ENCODE measurements at regions not wholly inside any gene's neighbourhood (a gene's known extent, or its start where the extent isn't known, plus 50 kb on each side); places are given as distances from the start of the nearest gene placed in this dataset.

- H3K4me3 ChIP-seq: no peak overlapping the region
- peaks cover 11% of the 10 kb centered on the region for H3K4me1 ChIP-seq
- DNase-seq (ENCODE audit: low spot score in 2 of 2): no peak
- H3K9me3 ChIP-seq: peaks cover 2% of the 10 kb centered on the region; the same call in 1 of the 2 replicates
- no peaks in the 10 kb centered on the region for H3K27me3 ChIP-seq (ENCODE audit: low read depth)
- in situ Hi-C loops (cut with MboI; ENCODE audit: low sequenced_read_pairs): no loop called here
- H3K36me3 ChIP-seq (replicated peaks): no peaks in the 10 kb centered on the region
Observed at GRCh38 chr2:150639383-150639782, 151.9 kb upstream of the RND3 start.

- Histone ChIP-seq H3K9me3 (peaks cover 2% of the 10 kb centered on the region; the same call in 1 of the 2 replicates), H3K27me3 (ENCODE audit: low read depth) (no peaks in the 10 kb centered on the region), H3K4me3 (no peak overlapping the region), H3K4me1 (no peaks in the 10 kb centered on the region), H3K36me3 (replicated peaks) (no peaks in the 10 kb centered on the region)
- DNase-seq (ENCODE audit: low spot score in 2 of 2): no peak
- in situ Hi-C loops (cut with MboI; ENCODE audit: low sequenced_read_pairs): no loop called here
Observed at GRCh38 chr2:150631236-150631821, 143.9 kb upstream of the RND3 start.

- no peak for DNase-seq (ENCODE audit: low spot score in 2 of 2)
- Histone ChIP-seq H3K4me3 (no peak overlapping the region), H3K9me3 (no peaks in the 10 kb centered on the region), H3K27me3 (ENCODE audit: low read depth) (no peaks in the 10 kb centered on the region), H3K4me1 (no peaks in the 10 kb centered on the region), H3K36me3 (replicated peaks) (no peaks in the 10 kb centered on the region)
- in situ Hi-C loops (cut with MboI; ENCODE audit: low sequenced_read_pairs): no loop called here
Observed at GRCh38 chr2:150630587-150631235, 143.2 kb upstream of the RND3 start.

GRCh38 chr2:150627526-150627925 lies 140.1 kb upstream of the RND3 start:
- H3K27me3 ChIP-seq (ENCODE audit: low read depth): no peaks in the 10 kb centered on the region
- in situ Hi-C loops (cut with MboI; ENCODE audit: low sequenced_read_pairs): no loop called here

GRCh38 chr2:150626934-150627411 lies 139.5 kb upstream of the RND3 start:
- Histone ChIP-seq H3K36me3 (replicated peaks) (no peaks in the 10 kb centered on the region), H3K4me3 (no peak overlapping the region), H3K9me3 (no peaks in the 10 kb centered on the region), H3K27me3 (ENCODE audit: low read depth) (no peaks in the 10 kb centered on the region), H3K4me1 (no peaks in the 10 kb centered on the region)
- in situ Hi-C loops (cut with MboI; ENCODE audit: low sequenced_read_pairs): no loop called here
- DNase-seq (ENCODE audit: low spot score in 2 of 2): no peak

More at GRCh38 chr2:150627526-150627925, 140.1 kb upstream of the RND3 start:
- DNase-seq (ENCODE audit: low spot score in 2 of 2): no peak
- Histone ChIP-seq H3K36me3 (replicated peaks) (no peaks in the 10 kb centered on the region), H3K4me3 (no peak overlapping the region), H3K9me3 (no peaks in the 10 kb centered on the region), H3K4me1 (no peaks in the 10 kb centered on the region)

- Histone ChIP-seq H3K4me1 (no peaks in the 10 kb centered on the region), H3K27me3 (ENCODE audit: low read depth) (no peaks in the 10 kb centered on the region), H3K36me3 (replicated peaks) (no peaks in the 10 kb centered on the region), H3K9me3 (no peaks in the 10 kb centered on the region), H3K4me3 (no peak overlapping the region)
- DNase-seq (ENCODE audit: low spot score in 2 of 2): no peak
- in situ Hi-C loops (cut with MboI; ENCODE audit: low sequenced_read_pairs): no loop called here
Observed at GRCh38 chr2:150625741-150626140, 138.3 kb upstream of the RND3 start.

- no peak for DNase-seq (ENCODE audit: low spot score in 2 of 2)
Observed at GRCh38 chr2:150625303-150625702, 137.8 kb upstream of the RND3 start.

GRCh38 chr2:150624001-150624401 lies 136.5 kb upstream of the RND3 start:
- no peaks in the 10 kb centered on the region for H3K9me3 ChIP-seq
- in situ Hi-C loops (cut with MboI; ENCODE audit: low sequenced_read_pairs): no loop called here
- no peaks in the 10 kb centered on the region for H3K4me1 ChIP-seq
- no peaks in the 10 kb centered on the region for H3K36me3 ChIP-seq (replicated peaks)
- no peaks in the 10 kb centered on the region for H3K27me3 ChIP-seq (ENCODE audit: low read depth)
- DNase-seq (ENCODE audit: low spot score in 2 of 2): no peak
- no peak overlapping the region for H3K4me3 ChIP-seq

More at GRCh38 chr2:150625303-150625702, 137.8 kb upstream of the RND3 start:
- Histone ChIP-seq H3K27me3 (ENCODE audit: low read depth) (no peaks in the 10 kb centered on the region), H3K9me3 (no peaks in the 10 kb centered on the region), H3K4me3 (no peak overlapping the region), H3K4me1 (no peaks in the 10 kb centered on the region), H3K36me3 (replicated peaks) (no peaks in the 10 kb centered on the region)
- in situ Hi-C loops (cut with MboI; ENCODE audit: low sequenced_read_pairs): no loop called here

- Histone ChIP-seq H3K4me3 (no peak overlapping the region), H3K9me3 (no peaks in the 10 kb centered on the region), H3K4me1 (no peaks in the 10 kb centered on the region), H3K36me3 (replicated peaks) (no peaks in the 10 kb centered on the region), H3K27me3 (ENCODE audit: low read depth) (no peaks in the 10 kb centered on the region)
- in situ Hi-C loops (cut with MboI; ENCODE audit: low sequenced_read_pairs): no loop called here
- DNase-seq (ENCODE audit: low spot score in 2 of 2): no peak
Observed at GRCh38 chr2:150621526-150622213, 134.2 kb upstream of the RND3 start.

GRCh38 chr2:150620855-150621254 lies 133.4 kb upstream of the RND3 start:
- DNase-seq (ENCODE audit: low spot score in 2 of 2): no peak
- H3K36me3 ChIP-seq (replicated peaks): no peaks in the 10 kb centered on the region
- no peaks in the 10 kb centered on the region for H3K9me3 ChIP-seq
- no peak overlapping the region for H3K4me3 ChIP-seq
- in situ Hi-C loops (cut with MboI; ENCODE audit: low sequenced_read_pairs): no loop called here
- no peaks in the 10 kb centered on the region for H3K4me1 ChIP-seq
- no peaks in the 10 kb centered on the region for H3K27me3 ChIP-seq (ENCODE audit: low read depth)

GRCh38 chr2:150620416-150620815 lies 132.9 kb upstream of the RND3 start:
- Histone ChIP-seq H3K27me3 (ENCODE audit: low read depth) (no peaks in the 10 kb centered on the region), H3K9me3 (no peaks in the 10 kb centered on the region), H3K4me1 (no peaks in the 10 kb centered on the region), H3K36me3 (replicated peaks) (no peaks in the 10 kb centered on the region), H3K4me3 (no peak overlapping the region)
- in situ Hi-C loops (cut with MboI; ENCODE audit: low sequenced_read_pairs): no loop called here
- DNase-seq (ENCODE audit: low spot score in 2 of 2): no peak

GRCh38 chr2:150619607-150620330 lies 132.3 kb upstream of the RND3 start:
- DNase-seq (ENCODE audit: low spot score in 2 of 2): no peak
- H3K9me3 ChIP-seq: no peaks in the 10 kb centered on the region
- H3K4me1 ChIP-seq: no peaks in the 10 kb centered on the region
- no peaks in the 10 kb centered on the region for H3K27me3 ChIP-seq (ENCODE audit: low read depth)
- no peaks in the 10 kb centered on the region for H3K36me3 ChIP-seq (replicated peaks)
- in situ Hi-C loops (cut with MboI; ENCODE audit: low sequenced_read_pairs): no loop called here
- H3K4me3 ChIP-seq: no peak overlapping the region

GRCh38 chr2:150618245-150618895 lies 130.9 kb upstream of the RND3 start:
- Histone ChIP-seq H3K36me3 (replicated peaks) (no peaks in the 10 kb centered on the region), H3K4me3 (no peak overlapping the region), H3K4me1 (no peaks in the 10 kb centered on the region), H3K9me3 (no peaks in the 10 kb centered on the region), H3K27me3 (ENCODE audit: low read depth) (no peaks in the 10 kb centered on the region)
- DNase-seq (ENCODE audit: low spot score in 2 of 2): no peak
- in situ Hi-C loops (cut with MboI; ENCODE audit: low sequenced_read_pairs): no loop called here
